ENCODE measurements at regions not wholly inside any gene's neighbourhood (a gene's known extent, or its start where the extent isn't known, plus 50 kb on each side); places are given as distances from the start of the nearest gene placed in this dataset.
A peak's percentile ranks its signal among the peaks of the same experiment; 100 is the strongest.

- no peak for DNase-seq
These were observed 176.7 kb upstream of the GOLIM4 start for GRCh38 chr3:168272343-168272985.

- DNase-seq, result no peak
These were observed 176.2 kb upstream of the GOLIM4 start for GRCh38 chr3:168271932-168272331.

DNA sequence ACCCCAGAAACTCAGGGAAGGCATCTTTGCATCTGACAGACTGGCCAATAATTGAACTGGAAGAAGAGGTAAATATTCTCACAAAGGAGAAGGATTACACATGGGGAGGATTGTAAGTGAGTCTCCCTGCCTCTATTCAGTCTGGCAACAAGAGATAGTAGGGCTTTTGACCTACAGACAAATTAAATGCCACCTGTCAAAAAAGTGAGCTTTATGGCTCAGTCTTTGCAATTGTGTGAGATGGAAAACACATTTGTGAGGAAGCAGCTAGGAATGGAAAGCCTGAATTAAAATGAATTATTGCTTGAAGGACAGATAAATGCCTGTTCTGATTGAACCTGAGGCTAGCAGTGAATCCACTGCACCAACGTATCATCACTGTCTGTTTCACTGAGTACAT, 173.3 kb upstream of the GOLIM4 start:
- DNase-seq, result no peak

DNA sequence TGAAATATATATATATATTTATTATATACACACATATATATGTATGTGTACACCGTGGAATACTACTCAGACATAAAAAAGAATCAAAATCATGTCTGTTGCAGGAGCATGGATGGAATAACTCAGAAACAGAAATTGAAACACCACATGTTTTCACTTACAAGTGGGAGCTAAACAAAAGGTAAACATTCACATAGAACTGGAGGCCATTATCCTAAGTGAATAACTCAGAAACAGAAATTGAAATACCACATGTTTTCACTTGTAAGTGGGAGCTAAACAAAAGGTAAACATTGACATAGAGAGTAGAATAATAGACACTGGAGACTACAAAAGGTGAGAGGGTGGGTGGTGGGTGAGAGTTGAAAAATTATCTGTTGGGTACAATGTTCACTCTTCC, 171.5 kb upstream of the GOLIM4 start:
- no peak for DNase-seq

GRCh38 chr3:168266335-168266734, 170.6 kb upstream of the GOLIM4 start:
- DNase-seq, result no peak

- DNase-seq, result no peak
These were observed 167.2 kb upstream of the GOLIM4 start for GRCh38 chr3:168262887-168263286.

- no peak for DNase-seq
These were observed 165.1 kb upstream of the GOLIM4 start for GRCh38 chr3:168260859-168261258.

GRCh38 chr3:168251371-168251770, 155.6 kb upstream of the GOLIM4 start:
- DNase-seq, result no peak

- DNase-seq, result no peak
These were observed 154.7 kb upstream of the GOLIM4 start for GRCh38 chr3:168250415-168250861.

- peak; percentile 65 for DNase-seq
These were observed 154.1 kb upstream of the GOLIM4 start for GRCh38 chr3:168249550-168250414.

DNA sequence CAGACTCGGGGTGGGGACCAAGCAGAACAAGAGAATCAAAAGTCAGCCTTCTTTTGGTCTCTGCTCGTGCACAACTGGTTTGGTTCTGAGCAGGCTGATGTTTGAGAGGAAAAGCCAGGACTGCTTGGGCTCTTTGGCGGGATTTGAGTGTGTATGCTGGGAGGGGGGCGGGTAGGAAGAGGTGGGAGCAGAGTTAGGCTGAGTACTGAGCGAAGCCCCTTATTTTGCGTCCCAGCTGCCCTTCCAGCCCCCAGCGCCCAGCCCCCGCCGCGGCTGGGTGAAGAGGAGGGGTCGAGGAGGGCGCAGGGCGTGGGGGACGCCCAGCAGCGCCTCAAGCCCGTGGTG, 153.5 kb upstream of the GOLIM4 start:
- DNase-seq, result peak; percentile 32

- peak; percentile 25 for DNase-seq
These were observed 152.9 kb upstream of the GOLIM4 start for GRCh38 chr3:168248383-168249204.

GRCh38 chr3:168241156-168241555, 145.4 kb upstream of the GOLIM4 start:
- no peak for DNase-seq

GRCh38 chr3:168239287-168239686, 143.6 kb upstream of the GOLIM4 start:
- no peak for DNase-seq

GRCh38 chr3:168233001-168233400, 137.3 kb upstream of the GOLIM4 start:
- DNase-seq, result no peak

GRCh38 chr3:168223085-168223484, 127.4 kb upstream of the GOLIM4 start:
- DNase-seq, result no peak

DNA sequence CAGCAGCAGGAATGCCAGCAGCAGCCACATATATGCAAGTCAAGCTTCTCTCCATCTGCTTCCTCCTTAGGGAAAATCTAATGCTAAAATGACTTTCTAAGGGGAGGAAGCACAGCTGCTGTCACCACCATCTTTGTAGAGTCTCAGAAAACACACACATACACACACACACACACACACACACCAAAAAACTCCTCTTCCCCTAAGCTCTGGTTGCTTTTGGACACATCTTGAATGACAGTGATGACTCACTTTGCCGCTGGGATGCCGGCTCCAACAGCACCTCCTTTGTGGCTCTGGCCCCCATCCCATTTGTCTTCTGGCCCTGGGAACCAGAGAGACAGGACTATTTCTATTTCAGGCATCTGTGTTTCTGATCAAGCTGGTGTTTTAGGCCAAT, 124.8 kb upstream of the GOLIM4 start:
- peak; percentile 50 for DNase-seq

GRCh38 chr3:168219530-168219929, 123.8 kb upstream of the GOLIM4 start:
- DNase-seq, result no peak

DNA sequence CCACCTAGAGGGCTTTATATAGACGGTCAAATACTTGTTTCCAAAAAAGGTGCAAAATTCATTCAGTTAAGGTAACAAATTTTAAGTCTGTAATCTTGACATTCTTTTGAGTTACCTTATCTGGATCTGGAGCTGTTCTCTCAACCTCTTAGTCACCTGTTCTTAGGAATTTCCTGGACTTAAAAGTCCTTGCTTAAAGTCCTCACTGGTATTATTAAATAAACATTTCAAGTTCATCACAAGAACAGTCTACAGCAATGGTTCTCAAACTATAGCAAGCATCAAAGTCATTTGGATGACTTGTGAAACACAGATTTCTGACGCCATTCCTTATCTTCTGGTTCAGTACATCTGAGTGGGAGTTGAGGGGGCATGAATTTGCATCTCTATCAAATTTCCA, 122.9 kb upstream of the GOLIM4 start:
- DNase-seq, result no peak

DNA sequence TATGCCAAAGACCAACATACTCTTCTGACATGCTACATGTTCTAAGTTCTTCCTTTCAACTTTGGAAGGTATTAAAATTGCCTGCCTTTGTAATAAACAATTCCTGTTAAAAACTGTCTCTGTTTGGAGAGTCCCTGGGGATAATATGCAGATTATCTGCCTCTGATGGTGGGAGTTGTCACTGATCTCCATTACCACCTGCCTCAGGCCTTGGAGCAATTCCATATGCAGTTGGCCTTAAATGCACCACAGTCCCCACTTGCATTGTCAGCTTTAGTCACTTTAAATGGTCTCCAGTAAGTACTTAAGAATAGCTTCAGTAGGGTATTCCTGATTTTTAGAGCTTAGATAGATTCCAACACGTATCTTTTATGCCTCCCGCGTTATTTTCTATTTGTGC, 121.1 kb upstream of the GOLIM4 start:
- DNase-seq, result peak; percentile 66

GRCh38 chr3:168213920-168214319, 118.2 kb upstream of the GOLIM4 start:
- no peak for DNase-seq

GRCh38 chr3:168212664-168213285, 117.1 kb upstream of the GOLIM4 start:
- peak; percentile 86 for DNase-seq

DNA sequence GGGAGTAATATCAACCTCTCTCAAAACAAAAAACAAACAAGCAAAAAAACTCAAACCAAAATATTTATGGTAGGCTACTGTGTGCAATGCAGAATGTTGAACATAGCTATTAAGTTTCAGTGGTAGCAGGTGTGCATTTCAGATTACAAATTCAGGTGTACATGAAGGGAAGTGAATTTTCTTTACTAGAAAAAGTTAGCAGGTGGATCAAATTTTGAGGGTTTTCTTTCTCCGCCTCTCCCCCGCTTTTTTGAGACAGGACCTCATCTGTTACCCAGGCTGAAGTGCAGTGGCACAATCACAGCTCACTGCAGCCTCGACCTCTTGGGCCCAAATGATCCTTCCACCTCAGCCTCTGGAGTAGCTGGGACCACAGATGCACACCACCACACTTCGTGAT, 109.7 kb upstream of the GOLIM4 start:
- DNase-seq, result peak; percentile 7
